ENCODE measurements at regions not wholly inside any gene's neighbourhood (a gene's known extent, or its start where the extent isn't known, plus 50 kb on each side); places are given as distances from the start of the nearest gene placed in this dataset.

DNA sequence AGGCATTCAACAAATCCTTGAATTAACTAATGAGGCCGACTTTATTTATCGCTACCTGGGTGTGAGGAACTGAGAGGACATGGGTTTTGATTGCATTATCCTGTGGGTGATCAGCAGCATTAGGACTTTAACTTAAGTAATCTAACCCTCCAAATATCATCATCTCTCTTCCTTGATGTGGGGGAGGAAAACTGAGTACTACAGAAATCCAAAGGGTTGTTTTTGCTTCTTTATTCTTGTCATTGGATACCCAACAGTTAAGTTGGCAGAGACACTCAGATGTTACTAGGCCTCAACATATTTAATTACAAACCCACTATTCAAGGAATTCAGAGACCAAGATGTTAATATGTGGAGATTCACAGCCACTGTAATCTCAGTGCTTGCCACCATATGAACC, 97.4 kb upstream of the ST6GALNAC5 start:
- no peak for TF ChIP-seq EZH2 (IDR thresholded peaks at IDR 0.05; ENCODE audit: insufficient read depth, poor library complexity, severe bottlenecking)
- no peak for TF ChIP-seq EZH2phosphoT487 (IDR thresholded peaks at IDR 0.05; ENCODE audit: insufficient read depth, low read depth)
